Endothelial cell of umbilical vein (primary cell): ENCODE measurements at regions not wholly inside any gene's neighbourhood (a gene's known extent, or its start where the extent isn't known, plus 50 kb on each side); places are given as distances from the start of the nearest gene placed in this dataset.

Experiments
- CTCF ChIP-seq, 2 donors: IDR thresholded peaks; 1 replicate in 1 of 2; 2 replicates in 1 of 2; pipeline ENCODE4 v1.5.1; 2011; ENCODE audit warnings: low read length in 2 of 2, mild to moderate bottlenecking in 2 of 2, moderate library complexity in 2 of 2, control low read depth in 1 of 2, inconsistent platforms in 1 of 2, low read depth in 1 of 2; ENCODE audit not compliant: insufficient read depth in 1 of 2; ENCODE audit errors: extremely low read depth in 1 of 2
- POLR2A ChIP-seq: IDR thresholded peaks from 2 replicates; pipeline ENCODE4 v1.6.1; 2012; ENCODE audit warnings: low read depth, mild to moderate bottlenecking, control low read depth, low read length
- POLR2AphosphoS5 ChIP-seq: IDR thresholded peaks from 2 replicates; pipeline ENCODE4 v1.6.1; 2012; ENCODE audit warnings: low read depth, mild to moderate bottlenecking, control low read depth, low read length, moderate library complexity; ENCODE audit not compliant: insufficient read depth

DNA sequence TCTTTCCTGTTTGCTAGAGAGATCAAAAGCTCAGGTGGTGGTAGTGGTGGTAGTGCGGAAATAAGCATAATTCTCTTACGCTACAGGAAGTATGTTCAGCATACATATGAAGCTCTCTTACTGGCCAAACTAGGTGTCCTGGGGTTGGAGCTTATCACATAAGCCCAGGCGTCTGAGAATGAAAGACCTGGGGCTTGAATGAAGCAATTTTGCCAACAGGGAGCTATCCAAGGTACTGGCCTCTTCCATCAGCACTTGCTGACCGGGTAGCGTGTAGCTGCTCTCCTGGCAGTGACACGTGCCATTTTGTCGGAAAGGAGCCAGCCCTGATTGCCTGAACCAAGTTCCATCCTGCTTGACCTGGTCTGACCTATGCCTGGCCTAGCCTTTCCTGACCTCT lies 65.9 kb upstream of the HPF1 start:
- TF ChIP-seq POLR2A (no peak), CTCF (IDR thresholded peaks at IDR 0.05; ENCODE audit: extremely low read depth in 1 of 2, insufficient read depth in 1 of 2, low read depth in 1 of 2, low read length in 2 of 2) (no peak), POLR2AphosphoS5 (no peak)
